ENCODE measurements at regions not wholly inside any gene's neighbourhood (a gene's known extent, or its start where the extent isn't known, plus 50 kb on each side); places are given as distances from the start of the nearest gene placed in this dataset.

- no peak for DNase-seq
Observed at GRCh38 chr16:26295625-26296304, 604.0 kb downstream of the HS3ST4 start.

- DNase-seq: no peak
Observed at GRCh38 chr16:26301516-26301915, 609.8 kb downstream of the HS3ST4 start.

- no peak for DNase-seq
Observed at GRCh38 chr16:26316683-26317464, 625.1 kb downstream of the HS3ST4 start.

GRCh38 chr16:26317885-26318284 is 626.1 kb downstream of the HS3ST4 start:
- no peak for DNase-seq

GRCh38 chr16:26330654-26331053 is 638.9 kb downstream of the HS3ST4 start:
- no peak for DNase-seq

DNA sequence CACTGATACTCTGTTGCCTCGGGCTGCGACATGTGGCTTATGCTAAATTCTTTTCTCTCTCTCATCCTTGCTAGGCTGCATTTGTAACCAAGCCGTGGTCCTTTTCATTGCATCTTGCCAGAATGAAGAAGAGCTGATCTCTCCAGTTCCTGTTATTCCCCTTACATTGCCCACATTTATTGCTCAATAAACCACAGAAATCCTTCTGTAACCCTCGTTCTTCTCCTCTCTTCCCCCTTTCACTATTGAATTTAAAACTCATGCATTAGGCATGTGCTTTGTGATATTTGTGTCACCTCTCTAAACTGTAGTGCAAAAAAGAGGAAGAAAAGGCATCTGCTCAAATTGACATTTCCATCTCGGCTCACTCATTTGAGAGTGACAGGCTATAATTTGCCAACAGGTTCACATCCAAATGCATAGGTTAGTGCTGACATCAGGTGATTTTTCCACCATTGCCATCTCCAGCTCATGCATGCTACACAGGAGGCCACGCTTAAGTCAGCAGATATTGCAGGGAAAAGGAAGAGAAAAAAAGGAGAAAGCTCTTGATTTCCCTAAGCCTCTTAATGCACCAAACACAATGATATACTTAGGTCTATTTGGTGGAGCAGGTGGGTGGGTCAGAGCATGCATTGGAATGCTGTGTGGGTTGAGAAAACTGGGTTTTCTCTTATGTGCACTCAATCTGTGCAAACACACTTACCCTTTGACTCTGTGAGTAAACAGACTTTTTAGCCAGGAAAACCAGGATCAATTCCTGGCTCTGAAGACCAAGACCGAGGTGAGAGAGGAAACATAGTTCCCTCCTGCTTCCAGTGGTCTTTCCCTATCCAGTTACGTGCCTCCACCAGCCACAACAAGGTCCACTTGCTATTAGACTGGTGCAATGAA is 642.7 kb downstream of the HS3ST4 start:
- no peak for DNase-seq

GRCh38 chr16:26335236-26335853 is 643.6 kb downstream of the HS3ST4 start:
- no peak for DNase-seq

- no peak for DNase-seq
Observed at GRCh38 chr16:26342621-26343020, 650.9 kb downstream of the HS3ST4 start.

DNA sequence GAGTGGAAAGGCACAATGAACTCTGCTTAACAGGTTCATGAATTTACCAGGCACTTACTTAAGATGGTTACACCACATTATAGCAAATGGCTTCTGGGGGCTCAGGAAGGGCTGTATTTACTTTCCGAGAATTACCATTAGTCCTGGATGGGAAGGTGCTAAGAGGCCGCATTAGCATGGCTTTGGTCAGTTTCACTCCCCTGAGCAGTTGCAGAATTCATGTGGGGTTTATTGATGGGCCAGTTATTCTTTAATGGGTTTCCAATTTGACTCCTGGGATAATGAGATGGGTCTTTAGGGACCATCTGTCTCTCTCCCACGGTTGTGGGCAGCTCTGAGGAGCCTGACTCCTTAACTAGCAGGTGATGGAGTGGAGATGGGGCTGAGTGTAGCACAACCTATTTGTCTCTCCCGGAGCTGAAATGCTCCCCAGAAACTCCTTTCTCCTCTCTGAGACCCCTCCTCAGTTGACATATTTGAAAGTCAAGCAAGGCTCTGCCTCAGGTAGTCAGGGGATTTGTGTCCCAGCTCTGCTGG is 652.5 kb downstream of the HS3ST4 start:
- no peak for DNase-seq

DNA sequence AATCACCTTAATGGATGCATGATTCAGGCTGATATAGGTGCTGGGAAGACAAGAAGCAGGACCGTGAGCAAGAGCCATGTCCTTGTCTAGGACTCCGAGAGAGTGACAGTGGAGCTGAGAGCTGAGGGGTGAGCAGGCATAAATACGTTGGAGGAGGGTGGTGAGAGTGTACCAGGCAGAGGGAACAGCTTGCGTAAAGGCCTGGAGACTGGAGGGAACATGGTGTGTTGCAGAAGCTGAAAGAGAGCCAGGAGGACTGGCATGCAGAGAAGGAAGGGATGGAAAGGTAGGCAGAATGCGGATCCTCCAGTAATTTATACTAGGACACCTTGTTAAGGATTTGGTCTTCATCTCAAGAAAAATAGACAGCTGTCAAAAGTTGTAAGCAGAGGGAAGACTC is 653.2 kb downstream of the HS3ST4 start:
- DNase-seq: no peak

- no peak for DNase-seq
Observed at GRCh38 chr16:26345966-26346365, 654.2 kb downstream of the HS3ST4 start.

DNA sequence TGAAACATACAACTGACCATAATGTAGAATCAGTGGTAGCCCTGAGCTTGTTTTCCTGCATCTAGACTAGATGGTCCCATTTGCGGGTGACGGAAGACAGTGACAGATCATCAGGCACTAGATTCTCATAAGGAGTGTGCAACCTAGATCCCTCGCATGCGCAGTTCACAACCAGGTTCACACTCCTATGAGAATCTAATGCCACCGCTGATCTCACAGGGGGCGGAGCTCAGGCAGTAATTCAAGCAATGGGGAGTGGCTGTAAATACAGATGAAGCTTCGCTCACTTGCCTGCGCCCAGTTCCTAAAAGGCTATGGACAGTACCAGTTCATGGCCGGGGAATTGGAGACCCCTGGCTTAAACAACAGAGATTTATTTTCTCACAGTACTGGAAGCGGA is 656.3 kb downstream of the HS3ST4 start:
- no peak for DNase-seq

- no peak for DNase-seq
Observed at GRCh38 chr16:26360867-26361266, 669.1 kb downstream of the HS3ST4 start.

- DNase-seq: no peak
Observed at GRCh38 chr16:26363581-26363980, 671.8 kb downstream of the HS3ST4 start.

- DNase-seq: no peak
Observed at GRCh38 chr16:26365161-26365940, 673.6 kb downstream of the HS3ST4 start.

DNA sequence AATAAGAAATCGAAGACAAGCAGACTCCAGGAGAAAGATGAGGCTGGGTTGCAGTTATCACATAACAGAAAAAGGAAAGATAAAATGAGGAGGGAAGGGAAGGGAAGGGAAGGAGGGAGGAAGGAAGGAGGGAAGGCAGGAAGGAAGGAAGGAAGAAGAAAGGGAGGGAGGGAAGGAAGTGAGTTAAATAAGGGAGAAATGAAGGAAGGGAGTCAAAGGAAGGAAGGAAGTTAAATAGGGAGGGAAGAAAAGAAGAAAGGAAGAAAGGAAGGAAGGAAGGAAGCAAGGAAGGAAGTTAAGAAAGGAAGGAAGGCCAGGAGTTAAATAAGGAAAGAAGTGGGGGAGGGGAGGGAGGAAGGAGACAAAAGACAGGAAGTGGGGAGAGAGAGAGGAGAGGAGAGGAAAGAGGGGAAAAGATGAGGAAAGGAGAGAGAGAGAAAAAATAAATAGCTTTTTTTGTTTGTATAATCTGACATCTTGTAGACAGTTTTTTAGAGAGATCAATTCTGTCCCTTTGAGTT is 679.6 kb downstream of the HS3ST4 start:
- DNase-seq: no peak

- DNase-seq: no peak
Observed at GRCh38 chr16:26374279-26374925, 682.6 kb downstream of the HS3ST4 start.

DNA sequence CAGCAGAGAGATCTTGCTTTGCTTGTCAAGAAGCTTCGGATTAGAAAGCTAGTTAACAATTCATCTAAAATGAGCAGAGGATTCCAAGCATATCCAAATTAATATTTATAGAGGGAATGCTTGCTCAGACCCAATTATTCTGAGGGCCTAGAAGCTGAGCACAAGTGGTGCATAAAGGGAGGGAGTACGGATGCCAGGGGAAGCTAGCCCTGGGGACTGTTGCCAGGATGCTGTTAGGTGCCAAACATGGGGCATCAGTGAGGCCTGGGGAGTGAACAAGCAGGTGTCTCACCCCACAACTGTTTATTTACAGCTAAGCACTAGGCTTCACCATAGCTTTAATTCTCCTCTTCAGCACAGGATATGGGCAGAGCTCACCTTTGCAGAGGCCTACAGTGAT is 684.1 kb upstream of the C16orf82 start:
- DNase-seq: no peak

DNA sequence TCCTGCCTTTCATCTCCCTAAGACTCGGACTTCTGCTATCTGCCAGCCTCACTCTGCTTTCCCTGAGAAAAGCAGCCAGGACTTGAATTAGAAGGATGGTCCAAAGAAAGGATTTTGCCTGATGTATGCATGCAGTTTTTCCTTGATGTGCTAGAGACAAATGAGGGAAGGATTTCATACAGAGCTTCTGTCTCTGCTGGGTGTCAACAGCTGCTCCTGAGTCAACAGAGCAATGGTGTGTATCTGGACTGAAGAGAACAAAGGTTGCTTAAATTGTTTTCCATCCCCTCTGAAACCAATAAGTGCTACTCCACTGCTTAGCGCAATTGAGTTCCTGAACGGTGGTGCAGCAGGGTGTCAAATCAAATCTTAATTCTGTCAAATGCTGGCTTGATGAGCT is 680.6 kb upstream of the C16orf82 start:
- DNase-seq: no peak

GRCh38 chr16:26391833-26392232 is 674.9 kb upstream of the C16orf82 start:
- no peak for DNase-seq

- no peak for DNase-seq
Observed at GRCh38 chr16:26394409-26394808, 672.3 kb upstream of the C16orf82 start.
